ENCODE measurements at regions not wholly inside any gene's neighbourhood (a gene's known extent, or its start where the extent isn't known, plus 50 kb on each side); places are given as distances from the start of the nearest gene placed in this dataset.

DNA sequence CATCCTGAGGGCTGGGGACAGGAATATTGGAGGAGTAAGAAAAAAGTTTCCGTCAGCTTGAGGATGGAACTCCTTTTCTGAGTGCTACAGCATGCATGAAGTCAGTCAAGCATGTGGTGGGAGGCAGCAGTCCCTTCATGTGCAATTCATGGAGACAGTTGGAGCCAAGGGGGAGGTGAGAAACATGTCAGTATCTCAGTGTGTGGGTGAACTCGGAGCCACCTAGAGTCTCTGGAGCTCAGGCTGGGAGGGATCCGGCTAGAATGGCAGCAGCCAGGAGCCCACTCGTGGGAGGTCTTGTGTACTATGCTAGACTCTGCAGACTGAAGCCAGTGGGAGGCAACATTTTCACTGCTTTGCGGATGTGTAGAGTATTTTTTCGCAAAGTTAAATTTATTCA, 60.3 kb downstream of the AVPR1A start:
- DNase-seq (ENCODE audit: low spot score) (no peak), FAIRE-seq (no peak)

DNA sequence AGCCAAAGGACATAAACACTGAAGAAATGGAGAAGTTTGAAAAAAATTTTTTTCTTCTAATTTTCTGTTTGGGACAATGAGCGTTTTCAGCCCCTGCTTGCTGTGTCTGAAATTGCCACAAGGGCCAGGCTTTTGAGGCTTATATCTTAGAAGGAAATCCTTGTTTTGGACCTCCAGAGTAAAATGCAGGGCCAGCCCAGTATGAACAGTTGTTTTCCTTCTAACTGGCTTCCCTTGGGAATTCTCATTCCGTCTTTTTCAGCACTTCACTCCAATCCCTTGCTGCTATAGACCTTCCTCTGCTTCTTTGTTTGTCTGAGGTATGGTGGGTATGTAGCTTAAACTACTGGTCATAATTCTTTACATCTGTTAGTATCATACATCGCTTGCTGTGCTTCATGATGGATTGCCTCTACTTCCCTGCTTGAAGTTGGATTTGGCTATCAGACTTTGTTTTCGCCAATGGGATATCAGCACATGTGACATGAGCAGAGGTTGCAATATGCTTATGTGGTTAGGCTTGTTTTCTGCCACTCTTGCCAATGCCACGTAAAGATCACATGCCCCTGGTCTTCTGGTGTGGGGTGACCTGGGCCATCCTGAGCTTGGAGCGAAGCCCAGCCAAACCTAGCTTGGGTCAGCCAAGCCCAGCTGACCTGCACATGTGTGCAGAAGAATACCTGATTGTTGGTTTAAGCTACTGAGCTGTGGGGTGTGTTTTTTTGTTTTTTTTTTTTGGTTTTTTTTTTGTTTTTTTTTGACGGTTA, 64.7 kb downstream of the AVPR1A start:
- FAIRE-seq (no peak), DNase-seq (ENCODE audit: low spot score) (no peak)

DNA sequence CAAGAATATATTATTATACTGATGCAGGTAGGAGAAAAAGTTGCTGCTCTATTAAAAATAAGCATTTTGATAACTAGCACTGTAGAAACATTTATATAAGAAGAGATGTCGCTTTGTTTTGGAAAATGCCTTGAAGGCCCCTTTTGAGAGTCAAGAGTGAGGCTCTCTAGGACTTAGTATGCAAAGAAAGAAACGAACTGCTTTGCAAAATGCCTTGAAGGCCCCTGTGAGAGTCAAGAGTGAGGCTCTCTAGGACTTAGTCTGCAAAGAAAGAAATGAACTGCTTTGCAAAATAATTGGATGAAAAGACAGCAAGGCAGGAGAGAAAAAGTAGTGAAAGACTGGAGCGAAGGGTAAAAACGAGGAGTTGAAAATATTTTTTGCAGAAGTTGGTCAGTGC, 65.9 kb downstream of the AVPR1A start:
- no peak for DNase-seq (ENCODE audit: low spot score)
- no peak for FAIRE-seq

DNA sequence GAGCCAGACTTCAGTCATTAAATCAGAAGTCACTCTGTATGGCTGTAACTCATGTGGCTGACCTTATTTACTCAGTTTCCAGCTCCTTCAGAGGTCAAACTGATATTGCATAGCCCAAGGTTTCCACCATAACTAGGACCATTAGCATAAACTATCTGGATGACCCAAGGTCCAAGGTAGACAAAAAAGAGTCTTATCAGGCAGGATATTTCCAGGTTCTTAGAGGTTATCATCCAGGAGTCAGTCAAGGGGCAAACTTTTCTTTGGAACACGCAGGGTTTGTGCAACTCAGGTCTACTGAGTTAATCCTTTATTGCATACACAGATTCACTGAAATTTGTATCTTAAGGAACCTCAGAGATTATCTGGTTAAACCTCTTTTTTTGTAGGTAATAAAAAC, 66.5 kb downstream of the AVPR1A start:
- DNase-seq (ENCODE audit: low spot score) (no peak), FAIRE-seq (no peak)

DNA sequence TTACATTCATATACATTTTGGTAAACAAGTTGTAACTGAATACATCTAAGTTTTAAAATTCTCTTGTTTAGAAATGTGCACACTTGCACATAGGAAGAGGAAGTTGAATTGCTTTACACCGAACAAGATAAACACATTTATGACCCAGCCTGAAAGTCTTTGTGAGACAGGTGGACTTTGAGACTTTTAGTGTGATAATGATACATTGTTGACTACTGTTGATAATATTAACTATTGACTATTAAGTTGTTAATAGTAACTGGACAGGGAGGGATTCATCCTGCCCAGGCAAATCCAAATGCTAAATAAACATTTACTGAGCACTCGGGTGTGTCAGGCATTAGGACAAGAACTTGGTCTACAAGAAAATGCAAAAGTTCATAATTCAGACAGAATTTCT, 68.0 kb downstream of the AVPR1A start:
- FAIRE-seq (no peak), DNase-seq (ENCODE audit: low spot score) (no peak)

DNA sequence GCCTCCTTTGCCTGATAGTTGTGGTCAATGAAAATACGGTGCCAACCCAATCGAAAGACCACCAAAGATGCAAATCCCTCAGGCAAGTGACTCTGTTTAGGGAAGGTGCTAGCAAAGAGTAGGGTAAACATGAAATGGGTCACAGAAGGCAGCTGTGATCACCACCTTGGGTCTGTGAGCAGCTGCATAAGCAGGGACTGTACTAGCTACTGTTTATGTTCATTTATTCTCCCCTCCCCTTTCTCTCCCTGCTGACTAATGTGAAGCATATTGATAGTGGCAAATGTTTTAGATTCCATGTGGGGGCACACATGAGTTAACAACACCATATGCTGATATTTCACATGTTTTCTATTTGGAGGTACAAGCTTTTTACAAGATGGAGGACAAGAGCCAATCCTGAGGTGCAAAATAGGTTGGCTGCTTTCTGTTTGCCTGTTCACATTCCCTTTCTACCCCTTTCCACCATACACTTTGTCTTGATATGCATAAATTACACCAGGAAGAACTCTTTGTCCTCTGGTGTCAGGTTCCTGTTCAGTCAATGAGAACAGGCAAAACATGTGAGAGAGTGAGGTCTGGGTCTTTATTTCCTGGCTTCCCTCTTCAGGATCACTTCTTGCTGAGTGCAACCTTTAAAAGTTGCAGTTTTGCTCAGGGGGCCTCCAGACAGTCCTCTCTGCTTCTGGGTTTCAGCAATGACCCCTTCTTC, 71.1 kb downstream of the AVPR1A start:
- DNase-seq (ENCODE audit: low spot score) (no peak), FAIRE-seq (no peak)

DNA sequence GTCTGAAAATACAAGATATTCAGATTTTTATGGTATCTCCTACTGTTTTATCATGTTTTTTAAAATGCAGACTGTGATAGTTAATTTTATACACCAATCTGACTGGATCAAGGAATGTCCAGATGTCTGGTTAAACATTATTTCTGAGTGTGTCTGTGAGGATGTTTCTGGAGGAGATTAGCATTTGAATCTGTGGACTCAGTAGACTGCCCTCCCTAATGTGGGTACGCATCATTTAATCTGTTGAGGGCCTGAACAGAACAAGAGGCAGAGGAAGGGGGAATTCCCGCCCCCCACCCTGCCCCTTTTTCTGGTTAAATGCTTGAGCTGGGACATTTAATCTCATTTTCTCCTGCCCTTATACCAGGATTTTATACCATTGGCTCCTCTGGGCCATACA, 72.1 kb downstream of the AVPR1A start:
- no peak for FAIRE-seq
- DNase-seq (ENCODE audit: low spot score): no peak

DNA sequence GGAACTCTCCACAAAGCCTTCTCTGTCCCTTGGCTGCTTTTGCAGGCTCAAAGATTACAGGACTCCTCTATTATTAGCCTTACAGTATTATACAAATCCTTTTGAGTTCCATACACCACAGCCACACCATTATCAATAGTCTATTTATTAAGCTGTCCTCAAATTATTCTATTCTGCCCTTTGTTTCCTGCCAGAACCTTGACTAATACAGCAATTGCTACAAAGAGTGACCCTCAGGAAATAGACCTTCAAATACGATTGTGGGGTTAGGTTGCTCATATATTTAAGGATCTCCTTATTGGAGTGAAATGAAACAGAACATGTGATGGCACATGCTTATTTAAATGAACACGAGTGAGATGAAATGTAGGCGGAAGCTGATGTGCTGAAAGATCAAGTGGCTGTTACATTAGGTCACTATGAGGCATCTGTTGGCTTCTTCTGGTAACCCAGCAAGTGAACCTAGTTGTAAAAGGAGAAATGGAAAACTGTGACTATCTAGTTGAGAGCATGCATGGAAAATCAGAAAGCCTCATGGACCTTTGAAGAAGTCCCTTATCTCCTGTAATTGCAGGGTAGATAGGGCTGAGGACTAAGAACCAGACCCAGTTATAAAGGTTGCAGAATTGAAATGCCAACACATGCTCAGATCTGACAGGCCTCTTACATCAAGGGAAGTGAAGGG, 75.5 kb downstream of the AVPR1A start:
- FAIRE-seq: no peak
- DNase-seq (ENCODE audit: low spot score): no peak

DNA sequence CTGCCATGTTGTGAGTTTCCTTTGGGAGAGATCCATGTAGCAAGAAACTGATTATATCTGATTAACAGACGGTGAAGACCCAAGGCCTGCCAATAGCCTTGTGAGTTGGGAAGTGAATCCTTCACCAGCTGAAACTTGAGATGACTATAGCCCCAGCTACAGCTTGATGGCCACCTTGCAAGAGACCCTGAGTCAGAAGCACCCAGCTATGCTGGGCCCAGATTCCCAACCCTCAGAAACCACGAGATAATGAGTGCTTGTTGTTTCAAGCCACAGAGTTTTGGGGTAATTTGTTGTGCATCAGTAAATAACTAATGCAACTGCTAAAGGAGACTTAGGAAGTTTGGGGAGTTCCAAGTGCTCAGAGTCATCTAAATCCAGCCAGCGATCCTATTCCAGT, 80.3 kb downstream of the AVPR1A start:
- DNase-seq (ENCODE audit: low spot score): no peak
- no peak for FAIRE-seq

DNA sequence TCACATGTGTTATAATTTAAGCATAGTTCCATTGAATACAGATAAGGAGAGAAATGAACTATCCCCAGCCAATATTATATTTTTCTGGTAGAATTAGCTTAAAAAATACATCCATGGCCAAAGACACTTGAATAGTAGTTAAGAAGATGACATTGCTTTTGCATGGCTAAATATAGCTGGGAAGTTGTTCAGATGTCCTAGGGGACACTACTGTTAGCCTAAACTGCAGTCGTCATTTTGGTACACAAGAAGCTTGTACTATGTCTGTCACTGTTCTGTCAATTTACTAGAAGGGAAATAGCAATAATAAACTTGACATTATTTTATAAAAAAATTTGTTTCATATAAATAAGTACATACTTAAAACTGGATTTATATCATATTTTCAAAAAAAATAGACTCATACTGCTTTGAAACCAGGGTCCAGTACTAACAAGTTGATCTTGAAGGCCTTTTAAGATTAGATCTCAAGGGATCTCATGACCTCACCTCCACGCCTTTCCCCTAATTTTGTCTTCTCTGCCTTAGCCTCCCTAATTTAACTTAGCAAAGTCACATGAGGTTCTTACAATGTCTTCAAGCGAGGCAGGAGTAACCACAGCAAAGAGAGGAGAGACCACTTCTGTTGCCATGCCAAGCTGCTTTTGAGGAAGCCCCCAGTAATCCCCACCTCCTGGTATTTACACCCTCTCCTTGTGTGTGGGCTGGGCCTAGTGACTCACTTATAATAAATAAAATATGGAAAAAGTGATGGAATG, 81.0 kb downstream of the AVPR1A start:
- DNase-seq (ENCODE audit: low spot score): no peak
- FAIRE-seq: no peak

DNA sequence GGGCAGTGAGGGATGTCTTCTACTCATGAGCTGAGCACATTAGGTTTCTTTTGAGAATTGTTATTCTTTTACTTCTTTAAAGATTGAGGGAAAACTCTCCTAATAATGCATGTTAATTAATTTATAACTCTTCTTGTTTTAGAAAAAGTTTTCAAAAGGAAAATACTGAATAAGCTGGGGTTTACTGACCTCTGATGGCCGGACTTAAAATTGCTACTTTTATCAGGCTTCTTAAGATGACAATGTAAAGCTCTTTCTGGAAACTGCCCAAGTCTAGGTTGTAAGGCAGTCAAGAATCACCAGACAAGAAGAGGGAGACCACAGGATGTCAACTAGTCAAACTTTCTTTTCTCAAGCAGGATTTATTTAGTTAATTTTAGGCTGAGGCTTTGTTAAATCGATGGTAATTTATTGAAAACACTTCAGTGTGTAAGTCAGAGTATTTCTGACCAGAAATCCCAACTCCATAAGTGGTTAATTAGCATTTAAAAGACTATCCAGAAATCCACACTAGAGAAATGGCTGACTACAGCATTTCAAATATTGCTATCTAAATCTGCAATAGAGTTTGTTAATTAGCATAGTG, 82.1 kb downstream of the AVPR1A start:
- DNase-seq (ENCODE audit: low spot score): peak; percentile 18
- no peak for FAIRE-seq

DNA sequence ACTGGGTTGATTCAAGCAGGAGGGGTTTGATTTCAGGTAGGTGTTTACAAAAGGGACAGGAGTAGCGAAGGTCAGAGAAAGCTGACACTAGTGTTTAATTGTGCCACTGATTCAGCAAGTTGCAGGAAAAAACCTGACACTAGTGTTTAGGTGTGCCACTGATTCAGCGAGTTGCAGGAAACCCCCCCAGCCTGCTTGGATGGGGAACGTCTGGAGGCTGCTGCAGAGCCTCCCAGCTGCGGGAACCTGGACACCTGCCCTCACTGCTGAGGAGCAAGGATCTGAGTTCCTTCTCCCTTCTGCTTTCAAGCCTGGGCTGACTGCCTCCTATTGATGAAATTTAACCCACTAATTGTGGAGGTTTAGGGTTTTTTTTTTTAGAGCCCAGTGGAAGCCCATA, 84.2 kb downstream of the AVPR1A start:
- FAIRE-seq (no peak), DNase-seq (ENCODE audit: low spot score) (no peak)

DNA sequence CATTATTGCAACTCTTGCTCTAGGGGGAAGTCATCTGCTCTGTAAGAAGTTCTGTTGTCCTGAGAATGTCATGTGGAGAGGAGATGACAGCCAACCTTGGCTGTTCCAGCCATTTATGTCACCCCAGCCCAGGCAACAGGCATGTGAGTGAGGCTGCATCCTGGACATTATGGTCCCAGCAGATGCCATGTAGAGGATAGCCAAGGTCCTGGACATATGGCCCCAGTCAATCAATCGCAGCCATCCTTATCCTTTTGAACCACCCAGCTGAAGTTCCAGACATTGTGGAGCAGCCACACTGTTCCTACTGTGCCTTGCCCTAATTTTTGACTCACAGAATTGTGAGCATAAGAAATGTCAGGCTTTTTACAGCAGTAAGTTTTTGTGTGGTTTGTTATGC, 84.9 kb downstream of the AVPR1A start:
- FAIRE-seq: peak; percentile 79

DNA sequence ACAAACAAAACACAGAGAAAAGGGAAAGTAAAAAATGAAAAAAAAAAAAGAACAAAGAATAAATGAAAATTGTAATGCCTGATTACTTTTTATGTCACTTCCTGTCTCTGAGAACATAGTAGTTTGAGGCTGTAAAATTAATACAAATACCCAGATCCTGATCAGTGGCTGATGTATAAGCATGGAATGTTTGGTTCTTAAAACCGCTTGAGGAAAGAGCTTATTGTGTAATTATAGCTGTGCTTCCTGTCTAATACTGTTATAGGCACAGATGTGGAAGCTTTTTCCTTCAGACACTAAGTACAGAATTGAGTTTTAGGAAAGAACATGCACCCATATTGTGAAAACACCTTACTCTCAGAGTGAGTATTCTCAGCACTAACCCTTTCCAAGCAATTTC, 86.9 kb downstream of the AVPR1A start:
- FAIRE-seq: no peak
- no peak for DNase-seq (ENCODE audit: low spot score)

More for the DNA sequence above, 84.9 kb downstream of the AVPR1A start:
- no peak for DNase-seq (ENCODE audit: low spot score)

DNA sequence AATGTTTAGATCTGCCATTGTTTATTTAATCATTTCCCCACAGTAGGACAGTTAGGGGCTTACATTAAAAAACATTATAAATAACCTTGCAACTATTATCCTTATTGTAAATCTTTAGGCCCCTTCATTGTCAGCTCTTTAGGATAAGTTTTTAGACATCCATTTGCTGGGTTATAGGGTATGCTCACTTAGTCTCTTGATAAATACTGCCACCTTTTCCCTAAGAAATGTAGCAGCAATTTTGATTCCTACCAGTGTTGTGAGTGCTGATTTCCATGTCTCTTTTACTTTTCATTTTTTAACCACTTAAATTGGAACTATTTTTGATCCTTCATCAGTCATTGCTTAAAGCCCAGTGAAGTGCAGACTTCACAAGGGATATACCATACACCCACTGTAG, 94.4 kb downstream of the AVPR1A start:
- no peak for FAIRE-seq

DNA sequence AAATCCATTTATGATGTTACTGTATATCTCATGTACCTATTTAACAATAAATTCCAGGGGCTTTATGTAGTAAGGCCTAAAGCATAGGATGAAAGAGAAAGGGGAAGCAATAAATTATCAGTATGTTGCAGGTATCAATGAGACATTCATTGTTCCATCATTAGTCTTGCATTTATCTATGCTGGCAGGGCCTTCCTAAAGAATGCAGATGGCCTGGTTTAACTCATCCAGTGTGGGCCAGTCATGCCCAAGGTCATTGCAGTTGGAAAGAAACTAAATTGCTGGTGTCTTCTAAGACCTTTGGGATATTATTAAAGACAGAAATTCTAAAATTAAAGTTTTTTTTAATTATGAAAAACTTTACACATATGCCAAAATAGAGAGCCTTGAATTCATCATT, 98.3 kb downstream of the AVPR1A start:
- no peak for FAIRE-seq
- DNase-seq (ENCODE audit: low spot score): no peak

More for the DNA sequence above, 94.4 kb downstream of the AVPR1A start:
- no peak for DNase-seq (ENCODE audit: low spot score)

DNA sequence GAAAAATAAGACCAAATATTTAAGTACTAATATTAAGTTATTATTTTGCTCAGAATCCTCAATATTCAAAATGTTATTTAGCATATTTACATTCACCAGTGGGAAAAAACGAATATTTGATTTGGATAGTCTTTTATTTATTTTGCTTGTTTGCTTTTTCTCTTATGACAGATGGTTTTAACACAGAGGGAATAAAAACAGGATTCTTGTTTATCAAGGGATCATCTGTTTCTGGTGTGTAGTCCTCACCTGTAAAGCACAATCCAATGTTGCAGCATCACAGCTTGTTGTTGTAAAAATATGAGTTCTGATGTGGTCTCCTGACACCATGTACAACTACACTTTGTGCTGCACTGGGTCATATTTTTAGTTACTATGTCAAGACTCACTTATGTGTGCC, 103.9 kb downstream of the AVPR1A start:
- no peak for FAIRE-seq
- DNase-seq (ENCODE audit: low spot score): no peak

DNA sequence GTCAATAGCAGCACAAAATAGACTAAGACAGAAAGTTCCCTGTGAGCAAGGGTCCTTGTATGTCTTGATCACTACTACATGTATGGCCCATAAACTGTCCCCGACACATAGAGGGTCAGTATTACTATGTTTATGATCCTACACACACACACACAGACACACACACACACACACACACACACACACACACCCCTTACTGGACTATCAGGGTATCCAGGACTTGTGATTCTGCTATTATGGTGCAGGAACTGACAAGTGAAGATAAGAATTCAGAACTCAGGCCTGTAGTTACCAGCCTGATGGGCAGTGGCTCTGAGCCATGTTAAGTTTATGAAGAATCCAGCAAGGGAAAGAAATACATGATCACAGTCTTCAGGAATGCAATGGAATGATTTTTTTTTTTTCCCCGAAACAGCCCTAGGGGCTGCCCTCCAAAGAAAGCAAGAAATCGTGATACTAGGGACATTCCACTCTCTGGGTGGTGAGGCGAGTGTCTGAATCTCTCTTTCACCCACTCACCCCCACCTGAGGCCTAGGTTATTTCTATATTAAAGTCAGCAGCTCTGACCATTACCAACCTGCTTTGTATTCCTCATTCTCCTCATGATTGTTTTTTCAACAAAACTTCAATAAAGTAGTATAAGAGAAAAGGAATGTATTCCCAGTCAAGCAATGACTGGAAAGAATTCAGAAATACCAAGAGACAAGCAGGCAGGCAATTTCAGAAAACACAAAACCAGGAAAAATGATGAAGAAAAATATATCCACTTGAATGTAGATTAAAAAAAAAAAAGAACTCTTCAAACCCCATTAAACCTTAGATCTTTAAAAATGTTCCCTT, 105.8 kb downstream of the AVPR1A start:
- FAIRE-seq: no peak
- peak; percentile 53 for DNase-seq (ENCODE audit: low spot score)

DNA sequence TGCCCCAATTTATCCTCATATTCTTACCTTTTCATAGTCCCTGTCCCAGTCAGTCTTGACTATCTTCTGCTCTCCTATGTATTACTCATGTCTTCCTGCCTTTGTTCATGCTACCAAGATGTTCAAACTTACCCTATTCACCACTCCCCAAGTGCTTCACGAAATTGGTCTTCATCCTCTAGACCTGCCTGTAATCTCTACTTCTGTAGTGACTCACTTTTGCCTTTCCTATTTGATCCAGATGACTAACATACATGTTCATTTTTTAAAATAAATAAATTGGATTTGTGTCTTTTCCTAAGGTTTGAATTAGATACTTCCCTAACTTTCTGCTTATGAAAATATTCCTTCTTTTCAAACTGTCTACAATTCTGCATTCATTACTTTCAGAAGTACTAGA, 107.7 kb upstream of the PPM1H start:
- FAIRE-seq: no peak
- no peak for DNase-seq (ENCODE audit: low spot score)

DNA sequence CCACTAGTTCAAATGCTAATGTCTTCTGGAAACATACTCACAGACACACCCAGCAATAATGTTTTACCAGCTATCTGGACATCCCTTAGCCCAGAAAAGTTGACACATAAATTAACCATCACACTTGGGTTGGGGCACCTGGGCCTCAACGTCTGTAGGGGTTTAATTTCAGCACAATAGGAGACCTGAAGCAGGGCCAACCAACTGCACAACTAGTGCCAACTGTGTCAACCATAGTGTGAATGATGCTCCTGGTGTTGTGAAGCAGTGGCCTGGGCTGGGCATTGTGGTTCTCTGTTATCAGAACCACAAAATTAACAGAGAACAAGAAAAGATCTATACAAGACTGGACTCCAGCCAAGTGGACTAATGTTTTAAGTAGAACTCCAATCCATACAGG, 106.7 kb upstream of the PPM1H start:
- DNase-seq (ENCODE audit: low spot score) (no peak), FAIRE-seq (no peak)
